Gastroesophageal sphincter (tissue), 3 donors: ENCODE measurements at regions not wholly inside any gene's neighbourhood (a gene's known extent, or its start where the extent isn't known, plus 50 kb on each side); places are given as distances from the start of the nearest gene placed in this dataset.

ENCODE experiments used
- EP300 ChIP-seq: sonication (generic); formaldehyde crosslinking; IDR thresholded peaks from one replicate; pipeline ENCODE4 v1.6.1; 2017; ENCODE audit warnings: antibody characterized with exemption, mild to moderate bottlenecking
- POLR2A ChIP-seq, 2 donors: fragments of 450-650 bp; IDR thresholded peaks; one replicate each; pipeline ENCODE4 v1.6.1; 2017; ENCODE audit warnings: antibody characterized with exemption in 2 of 2, mild to moderate bottlenecking in 2 of 2, moderate library complexity in 1 of 2
- TF ChIP-seq, protein P1 (sequence below), 4 experiments: fragments of 200-600 bp in 2 of 4; fragments of 450-650 bp in 2 of 4; sonication (generic) in 1 of 4; IDR thresholded peaks; one replicate each; pipeline ENCODE4 v1.5.1; 2017 to 2019; ENCODE audit warnings: antibody characterized with exemption in 4 of 4, mild to moderate bottlenecking in 2 of 4, moderate library complexity in 2 of 4

- no peak for TF ChIP-seq EP300
- no peak for TF ChIP-seq POLR2A (IDR thresholded peaks at IDR 0.05)
- TF ChIP-seq, protein P1, sequence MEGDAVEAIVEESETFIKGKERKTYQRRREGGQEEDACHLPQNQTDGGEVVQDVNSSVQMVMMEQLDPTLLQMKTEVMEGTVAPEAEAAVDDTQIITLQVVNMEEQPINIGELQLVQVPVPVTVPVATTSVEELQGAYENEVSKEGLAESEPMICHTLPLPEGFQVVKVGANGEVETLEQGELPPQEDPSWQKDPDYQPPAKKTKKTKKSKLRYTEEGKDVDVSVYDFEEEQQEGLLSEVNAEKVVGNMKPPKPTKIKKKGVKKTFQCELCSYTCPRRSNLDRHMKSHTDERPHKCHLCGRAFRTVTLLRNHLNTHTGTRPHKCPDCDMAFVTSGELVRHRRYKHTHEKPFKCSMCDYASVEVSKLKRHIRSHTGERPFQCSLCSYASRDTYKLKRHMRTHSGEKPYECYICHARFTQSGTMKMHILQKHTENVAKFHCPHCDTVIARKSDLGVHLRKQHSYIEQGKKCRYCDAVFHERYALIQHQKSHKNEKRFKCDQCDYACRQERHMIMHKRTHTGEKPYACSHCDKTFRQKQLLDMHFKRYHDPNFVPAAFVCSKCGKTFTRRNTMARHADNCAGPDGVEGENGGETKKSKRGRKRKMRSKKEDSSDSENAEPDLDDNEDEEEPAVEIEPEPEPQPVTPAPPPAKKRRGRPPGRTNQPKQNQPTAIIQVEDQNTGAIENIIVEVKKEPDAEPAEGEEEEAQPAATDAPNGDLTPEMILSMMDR (IDR thresholded peaks at IDR 0.05): no peak
These were observed 82.6 kb upstream of the UCN3 start for GRCh38 chr10:5282137-5282536.
